ENCODE measurements at regions not wholly inside any gene's neighbourhood (a gene's known extent, or its start where the extent isn't known, plus 50 kb on each side); places are given as distances from the start of the nearest gene placed in this dataset.

- intact Hi-C loops (cut with micrococcal nuclease) = loop anchor here (2.0 kb wide), 1 partner anchor 44 kb away; no protein-coding TSS in a partner anchor
- Histone ChIP-seq H3K4me3 (replicated peaks in 1 of 3; ENCODE audit: insufficient read depth in 1 of 3, low read depth in 1 of 3, low read length in 3 of 3) (no peak overlapping the region), H4K20me1 (replicated peaks; ENCODE audit: control insufficient read depth, extremely low read depth, insufficient read depth, low read length) (no peaks in the 10 kb centered on the region), H3K79me2 (ENCODE audit: control insufficient read depth, insufficient read depth, low read length) (no peaks in the 10 kb centered on the region), H3K9me1 (replicated peaks; ENCODE audit: control insufficient read depth, extremely low read depth, insufficient read depth, low read length) (no peaks in the 10 kb centered on the region), H3K9me3 (replicated peaks; ENCODE audit: control insufficient read depth, insufficient read depth, low read length) (no peaks in the 10 kb centered on the region), H3K27ac (ENCODE audit: insufficient read depth, low read depth, low read length) (no peak overlapping the region), H3K9ac (replicated peaks; ENCODE audit: extremely low read depth, insufficient read depth, low read length) (no peak overlapping the region), H3K36me3 (ENCODE audit: control insufficient read depth in 2 of 2, extremely low read depth in 1 of 2, insufficient read depth in 2 of 2, low read length in 2 of 2) (no peaks in the 10 kb centered on the region), H2AFZ (ENCODE audit: low read depth, low read length) (no peak overlapping the region), H3K4me2 (ENCODE audit: insufficient read depth, low read length) (no peak overlapping the region), H3K4me1 (ENCODE audit: control insufficient read depth, extremely low read depth, insufficient read depth, low read length) (peaks cover 22% of the 10 kb centered on the region), H3K27me3 (ENCODE audit: control insufficient read depth in 2 of 2, insufficient read depth in 2 of 2, low read length in 2 of 2) (peaks cover 32 to 53% of the 10 kb centered on the region in 2 experiments)
- CTCF ChIA-PET = interaction anchor here (1.7 kb wide), 1 partner anchor 10 kb away, joined by 5 read pairs; no protein-coding TSS in a partner anchor
- FAIRE-seq = no peak
- no peak for DNase-seq (ENCODE audit: low read depth, low spot score)
- TF ChIP-seq GATA2 (IDR thresholded peaks at IDR 0.05; ENCODE audit: insufficient read depth, insufficient read length, low read depth, low read length) = no peak
- TF ChIP-seq FOS (IDR thresholded peaks at IDR 0.05; ENCODE audit: borderline replicate concordance, insufficient read depth, low read length) = no peak
- no peak for TF ChIP-seq CTCF (IDR thresholded peaks at IDR 0.05; ENCODE audit: extremely low read depth in 1 of 2, insufficient read depth in 1 of 2, low read depth in 1 of 2, low read length in 2 of 2)
- TF ChIP-seq JUN (IDR thresholded peaks at IDR 0.05; ENCODE audit: borderline replicate concordance, insufficient read depth, insufficient read length, low read depth) = no peak
- no peak for TF ChIP-seq MAX (IDR thresholded peaks at IDR 0.05; ENCODE audit: insufficient read depth, insufficient read length)
- no peak for TF ChIP-seq MYC (IDR thresholded peaks at IDR 0.05; ENCODE audit: low read depth, low read length)
- no peak for TF ChIP-seq EZH2 (IDR thresholded peaks at IDR 0.05; ENCODE audit: borderline replicate concordance, low read depth, low read length, severe bottlenecking)
- no peak for TF ChIP-seq POLR2A (IDR thresholded peaks at IDR 0.05; ENCODE audit: low read depth, low read length)
- no peak for TF ChIP-seq POLR2AphosphoS5 (IDR thresholded peaks at IDR 0.05; ENCODE audit: insufficient read depth, low read depth, low read length)
- dilution Hi-C loops (cut with MboI; ENCODE audit: extremely low pct_ligation_motif_present, low sequenced_read_pairs) = no loop called here
- POLR2A ChIA-PET = no interaction called here
- BruUV-seq (replicated peaks) = no TSS peak
Measured at GRCh38 chr15:96412906-96413231, 82.4 kb downstream of the NR2F2 start.

Data from endothelial cell of umbilical vein (primary cell).